ENCODE measurements at regions not wholly inside any gene's neighbourhood (a gene's known extent, or its start where the extent isn't known, plus 50 kb on each side); places are given as distances from the start of the nearest gene placed in this dataset.

DNA sequence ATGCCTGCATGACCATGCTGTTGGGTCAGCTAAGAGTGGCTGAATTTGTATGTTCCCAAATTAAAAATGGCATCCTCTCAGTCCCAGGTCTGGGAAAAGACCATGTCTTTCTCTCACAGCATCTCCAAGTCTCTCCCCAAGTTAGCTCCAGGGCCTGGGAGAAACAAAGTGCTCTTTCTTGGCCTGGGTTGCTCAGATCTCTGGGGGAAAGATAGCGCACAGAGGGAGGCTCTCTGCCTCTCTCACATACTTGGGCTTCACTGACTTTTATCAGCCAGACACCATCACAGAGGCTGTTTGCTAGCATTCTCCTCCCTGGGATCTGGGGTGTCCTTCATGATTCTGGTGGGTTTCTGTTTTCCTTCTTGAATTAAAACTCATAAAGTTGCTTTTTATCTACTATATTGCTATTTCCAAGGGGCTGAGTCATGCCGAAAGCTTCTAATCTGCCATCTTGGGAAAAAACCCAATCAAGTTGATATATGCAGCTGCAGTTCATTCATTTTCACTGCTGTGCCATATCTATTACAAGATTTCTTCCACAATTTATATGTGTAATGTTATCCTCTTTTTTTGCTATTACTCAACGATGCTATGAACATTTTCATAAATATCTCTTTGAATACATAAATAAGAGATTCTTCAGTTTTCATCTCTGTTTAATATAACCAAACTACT is 190.2 kb downstream of the MOXD1 start:
- FAIRE-seq: no peak

DNA sequence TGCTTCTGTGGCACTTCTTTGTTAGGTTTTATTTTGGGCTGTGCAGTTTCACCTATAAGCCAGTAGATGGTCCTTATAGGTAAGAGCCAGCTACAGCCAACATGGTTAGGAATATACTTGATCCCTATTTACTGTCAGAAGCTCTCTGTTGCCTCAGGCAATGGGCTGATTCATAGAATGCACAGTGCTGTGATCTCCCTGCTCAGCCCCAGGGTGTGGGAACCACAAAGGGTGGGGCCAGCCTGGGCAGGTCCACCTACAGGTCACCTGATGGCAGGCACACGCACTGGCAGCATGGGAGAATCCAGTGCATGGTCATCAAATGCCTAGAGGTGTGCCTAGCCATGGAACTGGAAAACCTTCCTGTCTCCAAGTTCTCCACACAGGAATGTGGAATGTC is 191.9 kb downstream of the MOXD1 start:
- TF ChIP-seq CTCF (IDR thresholded peaks at IDR 0.05; ENCODE audit: insufficient read depth, low read length, severe bottlenecking): no peak
- H3K27me3 ChIP-seq (ENCODE audit: control insufficient read depth, insufficient read depth, low read length): no peaks in the 10 kb centered on the region
- no peak overlapping the region for H3K4me3 ChIP-seq (ENCODE audit: low read depth, low read length)
- H3K36me3 ChIP-seq (ENCODE audit: control insufficient read depth, insufficient read depth, low read length): no peaks in the 10 kb centered on the region
- FAIRE-seq: no peak
- DNase-seq (ENCODE audit: low read depth): peak; percentile 91

More for the DNA sequence above, 190.2 kb downstream of the MOXD1 start:
- no peak for TF ChIP-seq CTCF (IDR thresholded peaks at IDR 0.05; ENCODE audit: insufficient read depth, low read length, severe bottlenecking)
- Histone ChIP-seq H3K36me3 (ENCODE audit: control insufficient read depth, insufficient read depth, low read length) (no peaks in the 10 kb centered on the region), H3K4me3 (ENCODE audit: low read depth, low read length) (no peak overlapping the region), H3K27me3 (ENCODE audit: control insufficient read depth, insufficient read depth, low read length) (no peaks in the 10 kb centered on the region)
- no peak for DNase-seq (ENCODE audit: low read depth)

DNA sequence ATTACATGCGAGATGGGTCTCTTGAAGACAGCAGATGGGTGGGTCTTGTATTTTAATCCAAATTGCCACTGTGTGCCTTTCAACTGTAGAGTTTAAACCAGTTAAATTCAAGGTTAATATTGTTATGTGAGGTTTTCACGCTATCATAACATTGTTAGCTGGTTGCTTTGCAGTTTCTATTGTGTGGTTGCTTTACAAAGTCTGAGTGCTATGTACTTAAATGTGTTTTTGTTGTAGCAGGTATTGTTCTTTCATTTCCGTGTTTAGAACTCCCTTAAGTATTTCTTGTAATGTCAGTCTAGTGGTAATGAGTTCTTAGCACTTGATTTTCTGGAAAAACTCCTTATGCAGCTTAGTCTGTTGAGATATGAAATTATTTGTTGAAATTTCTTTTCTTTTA is 193.3 kb downstream of the MOXD1 start:
- no peak for FAIRE-seq
- H3K4me3 ChIP-seq (ENCODE audit: low read depth, low read length): no peak overlapping the region
- TF ChIP-seq CTCF (IDR thresholded peaks at IDR 0.05; ENCODE audit: insufficient read depth, low read length, severe bottlenecking): no peak
- H3K36me3 ChIP-seq (ENCODE audit: control insufficient read depth, insufficient read depth, low read length): no peaks in the 10 kb centered on the region
- no peaks in the 10 kb centered on the region for H3K27me3 ChIP-seq (ENCODE audit: control insufficient read depth, insufficient read depth, low read length)
- DNase-seq (ENCODE audit: low read depth): no peak

DNA sequence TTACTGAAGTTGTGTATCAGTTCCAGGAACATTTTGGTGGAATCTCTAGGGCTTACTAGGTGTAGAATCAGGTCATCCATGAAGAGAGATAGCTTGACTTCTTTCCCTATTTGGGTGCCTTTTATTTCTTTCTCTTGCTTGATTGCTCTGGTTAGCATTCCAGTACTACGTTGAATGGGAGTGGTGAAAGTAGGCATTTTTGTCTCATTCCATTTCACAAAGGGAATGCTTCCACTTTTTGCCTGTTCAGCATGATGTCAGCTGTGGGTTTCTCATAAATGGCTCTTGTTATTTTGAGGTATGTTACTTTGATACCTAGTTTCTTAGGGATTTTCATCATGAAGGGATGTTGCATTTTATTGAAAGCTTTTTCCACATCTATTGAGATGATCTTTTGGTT is 195.3 kb downstream of the MOXD1 start:
- Histone ChIP-seq H3K4me3 (ENCODE audit: low read depth, low read length) (no peak overlapping the region), H3K36me3 (ENCODE audit: control insufficient read depth, insufficient read depth, low read length) (no peaks in the 10 kb centered on the region), H3K27me3 (ENCODE audit: control insufficient read depth, insufficient read depth, low read length) (no peaks in the 10 kb centered on the region)
- DNase-seq (ENCODE audit: low read depth) (no peak), FAIRE-seq (no peak)
- TF ChIP-seq CTCF (IDR thresholded peaks at IDR 0.05; ENCODE audit: insufficient read depth, low read length, severe bottlenecking): no peak

DNA sequence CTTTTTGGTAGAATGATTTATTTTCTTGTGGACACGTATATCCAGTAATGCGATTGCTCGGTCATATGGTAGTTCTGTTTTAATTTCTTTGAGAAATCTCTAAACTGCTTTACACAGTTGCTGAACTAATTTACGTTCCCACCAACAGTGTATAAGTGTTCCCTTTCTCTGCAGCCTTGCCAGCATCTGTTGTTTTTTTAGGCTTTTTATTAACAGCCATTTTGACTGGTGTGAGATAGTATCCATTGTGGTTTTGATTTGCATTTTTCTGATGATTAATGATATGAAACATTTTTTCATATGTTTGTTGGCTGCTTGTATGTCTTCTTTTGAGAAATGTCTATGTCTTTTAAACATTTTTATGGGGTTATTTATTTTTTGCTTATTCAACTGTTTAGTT is 196.7 kb downstream of the MOXD1 start:
- no peak for TF ChIP-seq CTCF (IDR thresholded peaks at IDR 0.05; ENCODE audit: insufficient read depth, low read length, severe bottlenecking)
- Histone ChIP-seq H3K27me3 (ENCODE audit: control insufficient read depth, insufficient read depth, low read length) (no peaks in the 10 kb centered on the region), H3K36me3 (ENCODE audit: control insufficient read depth, insufficient read depth, low read length) (no peaks in the 10 kb centered on the region), H3K4me3 (ENCODE audit: low read depth, low read length) (no peak overlapping the region)
- no peak for FAIRE-seq
- no peak for DNase-seq (ENCODE audit: low read depth)

- TF ChIP-seq CTCF (IDR thresholded peaks at IDR 0.05; ENCODE audit: insufficient read depth, low read length, severe bottlenecking): no peak
- DNase-seq (ENCODE audit: low read depth) (no peak), FAIRE-seq (no peak)
- Histone ChIP-seq H3K4me3 (ENCODE audit: low read depth, low read length) (no peak overlapping the region), H3K36me3 (ENCODE audit: control insufficient read depth, insufficient read depth, low read length) (no peaks in the 10 kb centered on the region), H3K27me3 (ENCODE audit: control insufficient read depth, insufficient read depth, low read length) (no peaks in the 10 kb centered on the region)
These were observed 198.7 kb downstream of the MOXD1 start for GRCh38 chr6:132202574-132202973.

Data from bronchial epithelial cell (primary cell).